ENCODE measurements at regions not wholly inside any gene's neighbourhood (a gene's known extent, or its start where the extent isn't known, plus 50 kb on each side); places are given as distances from the start of the nearest gene placed in this dataset.

- DNase-seq (ENCODE audit: low read depth) = no peak
Measured at GRCh38 chr11:105229761-105230160, 90.2 kb upstream of the CARD18 start.

- peak; percentile 68 for DNase-seq (ENCODE audit: low read depth)
Measured at GRCh38 chr11:105229257-105229656, 89.7 kb upstream of the CARD18 start.

DNA sequence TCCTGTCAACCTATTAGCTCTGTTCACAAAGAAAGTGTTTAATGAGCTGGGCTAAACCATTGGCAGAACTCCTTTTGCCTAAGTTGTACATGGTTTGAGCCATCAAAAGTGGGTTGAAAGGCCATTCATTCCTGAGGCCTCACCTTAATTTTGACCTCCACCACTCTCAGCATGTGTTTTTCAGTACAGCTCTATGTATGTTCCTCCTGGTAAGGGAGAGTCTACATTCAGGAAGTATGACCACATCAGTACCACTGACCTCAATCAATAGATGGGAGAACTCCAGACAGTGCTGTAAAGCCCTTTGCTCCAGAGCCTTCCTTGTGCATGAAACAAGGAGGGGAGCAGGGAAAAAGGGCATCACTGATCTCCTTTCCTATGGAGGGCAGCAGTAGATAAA, 87.8 kb upstream of the CARD18 start:
- no peak for DNase-seq (ENCODE audit: low read depth)

DNA sequence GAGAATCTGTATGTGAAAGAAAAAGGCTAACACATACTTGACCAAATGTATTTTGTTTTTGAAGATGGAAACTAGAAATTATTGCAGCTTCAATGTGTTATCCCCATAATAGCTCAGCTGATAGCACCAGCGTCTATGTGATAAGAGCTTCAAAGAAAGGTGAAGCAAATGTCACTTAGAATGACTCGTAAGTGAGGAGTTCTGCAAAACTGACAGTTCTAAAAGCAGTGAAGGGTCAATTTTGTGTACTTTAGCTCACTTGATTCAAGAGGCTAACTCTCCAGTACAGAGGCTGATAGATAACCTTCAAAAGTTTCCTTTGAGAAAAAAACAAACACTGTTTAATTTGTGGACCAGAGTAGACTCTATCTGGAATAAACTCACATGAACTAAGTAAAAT, 87.2 kb upstream of the CARD18 start:
- DNase-seq (ENCODE audit: low read depth) = no peak

- no peak for DNase-seq (ENCODE audit: low read depth)
Measured at GRCh38 chr11:105226091-105226490, 86.5 kb upstream of the CARD18 start.

DNA sequence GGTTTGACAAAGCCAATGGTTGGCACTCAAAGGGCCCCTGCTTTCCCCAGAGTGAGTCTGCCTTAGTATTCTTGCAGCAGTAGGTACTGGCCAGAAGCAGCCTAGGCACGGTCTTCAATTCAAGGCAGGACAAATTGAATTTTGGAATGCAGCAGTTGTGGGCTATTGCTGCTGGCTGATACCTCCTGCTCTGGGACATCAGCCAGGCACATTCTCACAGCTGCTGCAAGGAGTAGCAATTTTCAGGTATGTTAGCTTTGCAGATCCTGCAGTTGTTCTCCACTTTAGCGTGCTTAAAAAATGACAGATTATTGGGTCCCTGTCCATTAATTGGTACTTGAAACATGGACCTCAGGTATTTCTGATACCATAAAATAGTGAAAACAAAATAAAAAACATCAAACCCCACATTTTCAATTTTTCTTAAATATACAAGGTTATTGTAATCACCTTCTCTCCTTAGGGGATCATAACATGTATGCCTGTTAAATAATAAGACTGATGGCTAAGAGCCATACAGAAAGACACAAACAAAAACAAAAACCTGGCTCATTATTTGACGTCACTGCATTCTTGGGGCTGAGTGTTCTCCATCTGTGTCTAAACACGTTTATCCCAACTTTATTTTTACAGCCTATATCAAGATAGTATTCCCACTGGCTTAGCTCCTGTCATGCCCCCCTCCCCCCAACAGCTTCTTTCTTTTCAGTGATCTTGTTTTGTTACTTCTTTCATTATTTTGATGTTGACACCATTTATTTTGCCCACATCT, 85.1 kb upstream of the CARD18 start:
- no peak for DNase-seq (ENCODE audit: low read depth)

- DNase-seq (ENCODE audit: low read depth) = no peak
Measured at GRCh38 chr11:105220121-105220520, 80.6 kb upstream of the CARD18 start.

DNA sequence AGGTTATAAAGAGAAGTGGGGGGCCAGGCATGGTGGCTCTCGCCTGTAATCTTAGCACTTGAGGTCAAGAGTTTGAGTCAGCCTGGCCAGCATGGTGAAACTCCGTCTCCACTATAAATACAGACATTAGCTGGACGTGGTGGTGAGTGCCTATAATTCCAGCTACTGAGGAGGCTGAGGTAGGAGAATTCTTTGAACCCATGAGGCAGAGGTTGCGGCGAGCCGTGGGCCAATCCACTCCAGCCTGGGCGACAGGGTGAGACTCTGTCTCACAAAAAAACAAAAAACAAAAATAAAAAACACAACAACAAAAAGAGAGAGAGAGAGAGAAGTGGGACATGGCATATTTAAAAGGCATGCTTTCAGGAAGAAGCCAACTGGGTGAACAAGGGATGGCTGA, 80.1 kb upstream of the CARD18 start:
- no peak for DNase-seq (ENCODE audit: low read depth)

- DNase-seq (ENCODE audit: low read depth) = no peak
Measured at GRCh38 chr11:105219269-105219668, 79.7 kb upstream of the CARD18 start.

DNA sequence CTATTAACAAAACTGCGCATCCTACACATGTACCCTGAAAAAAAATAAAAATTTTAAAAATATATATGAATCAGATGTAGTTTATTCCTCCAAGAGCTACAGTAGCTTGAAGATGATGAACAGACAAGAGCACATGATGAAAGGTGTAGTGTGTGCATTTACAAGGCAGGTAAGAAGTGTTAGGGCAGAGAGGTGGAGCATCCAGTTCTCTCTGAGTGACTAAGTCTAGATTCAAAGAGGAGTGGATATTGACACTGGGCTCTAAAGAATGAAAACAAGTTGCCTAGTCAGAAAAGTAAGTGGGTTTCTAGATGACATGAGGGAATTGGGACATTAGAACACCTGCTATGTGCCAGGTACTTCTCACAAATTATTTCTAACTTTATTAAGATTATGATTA, 76.0 kb upstream of the CARD18 start:
- no peak for DNase-seq (ENCODE audit: low read depth)

DNA sequence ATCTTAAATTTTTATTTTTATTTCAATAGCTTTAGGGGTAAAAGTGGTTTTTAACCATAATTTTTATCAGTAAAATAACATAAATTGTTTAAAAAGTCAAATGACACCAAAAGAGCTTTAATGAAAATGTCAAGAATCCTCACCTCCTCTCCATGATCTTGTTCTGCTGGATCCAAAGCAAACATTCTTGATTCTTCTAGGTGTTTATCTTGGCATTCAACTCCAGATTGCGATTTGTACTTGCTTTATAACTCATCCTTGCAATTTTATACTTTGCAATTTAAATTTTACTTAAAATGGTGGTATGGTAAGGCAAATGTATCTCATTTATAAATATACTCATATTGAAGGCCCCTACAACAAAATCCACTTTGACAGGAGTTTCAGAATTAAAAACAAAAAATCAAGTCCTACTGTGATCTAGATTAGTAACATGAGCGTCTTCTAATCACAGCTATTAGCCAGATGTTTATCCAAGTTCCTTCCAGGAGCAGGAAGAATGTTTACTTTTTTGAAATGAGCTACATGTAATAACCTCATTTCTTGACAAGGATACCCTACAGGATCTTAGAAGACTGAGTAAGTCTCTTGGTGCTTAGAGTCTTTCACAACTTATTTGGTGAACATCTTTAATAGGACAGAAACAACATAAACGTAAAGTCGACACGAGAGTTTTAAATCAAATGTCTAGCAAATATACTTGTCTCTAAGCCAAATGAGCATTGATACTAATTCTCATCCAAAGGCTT, 72.4 kb upstream of the CARD18 start:
- DNase-seq (ENCODE audit: low read depth) = no peak

DNA sequence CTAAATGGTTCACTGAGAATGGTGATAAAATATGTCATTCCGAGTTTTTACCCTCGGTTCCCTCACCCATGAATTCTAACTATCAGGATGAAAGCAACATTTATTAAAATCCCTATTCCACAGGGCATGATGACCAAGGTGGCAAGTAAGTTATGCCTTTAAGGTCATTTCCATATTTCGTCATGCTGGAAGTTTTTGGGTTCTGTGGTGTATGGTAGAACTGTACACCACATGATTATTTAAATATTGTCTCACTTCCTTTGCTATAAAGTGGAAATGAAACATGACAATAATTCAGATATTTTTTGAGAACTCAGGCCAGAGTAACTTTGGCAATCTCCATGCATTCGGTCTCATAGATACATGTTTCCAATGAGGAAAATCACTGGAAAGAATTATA, 68.5 kb upstream of the CARD18 start:
- DNase-seq (ENCODE audit: low read depth) = no peak

- no peak for DNase-seq (ENCODE audit: low read depth)
Measured at GRCh38 chr11:105206633-105207032, 67.1 kb upstream of the CARD18 start.

DNA sequence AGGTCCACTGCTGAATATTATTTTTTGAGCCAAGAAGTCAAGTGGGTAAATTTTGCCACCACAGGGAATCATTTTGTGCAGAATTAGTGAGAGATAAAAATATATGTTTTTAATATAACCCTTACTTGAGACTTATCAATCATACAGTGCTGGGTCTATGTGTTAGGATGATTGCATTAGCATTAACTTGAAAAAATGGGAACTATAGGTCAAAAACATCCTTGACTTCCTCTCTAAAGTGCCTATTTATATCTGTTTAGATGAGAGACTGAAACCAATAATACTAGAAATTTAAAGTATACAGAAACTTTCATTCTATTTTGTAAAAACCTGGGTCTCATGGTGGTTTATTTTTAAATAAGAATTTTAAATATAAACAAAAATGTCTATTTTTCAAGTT, 65.1 kb upstream of the CARD18 start:
- no peak for DNase-seq (ENCODE audit: low read depth)

DNA sequence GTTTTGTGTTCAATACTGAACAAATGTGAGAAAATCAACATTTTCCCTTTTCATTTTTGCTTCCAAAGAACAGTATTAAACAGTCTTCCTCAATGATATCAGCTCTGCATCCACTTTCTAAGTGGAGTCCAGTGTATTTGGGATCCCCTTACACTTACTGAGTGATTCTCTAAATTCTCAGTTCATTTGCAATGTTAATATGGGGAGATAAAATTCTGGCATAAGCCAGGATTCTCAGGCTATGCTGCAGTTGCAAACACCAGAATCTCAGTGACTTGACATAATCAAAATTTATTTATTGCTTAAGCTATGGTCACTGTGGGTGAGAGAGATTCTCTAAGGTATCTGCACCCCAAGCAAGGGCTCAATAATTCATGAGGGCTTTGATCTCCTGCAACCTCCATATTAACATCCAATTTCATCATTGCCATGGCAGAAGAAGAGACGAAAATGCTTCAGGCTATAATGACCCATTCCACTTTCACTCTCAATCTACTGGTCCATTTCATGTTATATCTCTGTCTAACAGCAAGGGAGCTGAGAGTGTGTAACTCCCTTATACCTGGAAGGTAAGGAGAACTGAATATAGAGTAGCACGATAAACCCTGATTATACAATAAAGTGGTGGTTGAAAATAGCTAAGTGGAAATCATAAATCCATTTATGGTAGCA, 64.1 kb upstream of the CARD18 start:
- DNase-seq (ENCODE audit: low read depth) = no peak

- no peak for DNase-seq (ENCODE audit: low read depth)
Measured at GRCh38 chr11:105202844-105203548, 63.4 kb upstream of the CARD18 start.

- DNase-seq (ENCODE audit: low read depth) = no peak
Measured at GRCh38 chr11:105202422-105202821, 62.9 kb upstream of the CARD18 start.

GRCh38 chr11:105201166-105201565, 61.6 kb upstream of the CARD18 start:
- no peak for DNase-seq (ENCODE audit: low read depth)

DNA sequence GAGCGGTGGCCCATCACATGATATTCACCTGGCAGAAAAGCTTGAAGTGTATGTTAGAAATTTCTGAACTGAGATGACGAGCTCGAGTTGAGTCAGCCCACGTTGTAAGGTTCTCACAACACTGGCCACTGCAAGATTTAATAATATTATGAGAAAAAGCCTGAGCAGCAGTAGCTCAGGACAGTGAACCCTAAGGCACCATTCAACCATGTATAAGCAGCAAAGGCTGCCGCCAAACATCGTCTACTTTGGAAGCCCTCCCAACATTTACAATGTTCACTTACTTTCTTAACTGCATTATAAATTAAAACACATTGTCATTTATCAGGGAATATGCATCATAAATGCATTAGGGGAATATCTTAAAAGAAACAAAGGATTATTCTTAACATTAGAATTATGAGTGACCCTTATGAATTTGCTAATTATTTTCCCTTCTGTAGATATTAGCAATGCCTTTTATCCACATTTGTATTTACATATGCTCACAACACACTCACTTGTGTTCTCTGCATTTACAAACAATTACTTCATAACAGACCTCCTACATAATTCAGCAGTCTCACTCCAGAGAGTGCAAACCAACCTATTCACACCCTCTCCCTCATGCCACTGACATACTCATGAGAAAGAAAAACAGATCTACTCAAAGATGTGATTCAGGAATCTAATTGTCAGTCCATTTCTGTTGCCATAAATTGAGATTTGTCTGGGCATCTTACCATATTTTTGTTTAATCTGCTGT, 57.7 kb upstream of the CARD18 start:
- DNase-seq (ENCODE audit: low read depth) = no peak

GRCh38 chr11:105193260-105193659, 53.7 kb upstream of the CARD18 start:
- no peak for DNase-seq (ENCODE audit: low read depth)

- no peak for DNase-seq (ENCODE audit: low read depth)
Measured at GRCh38 chr11:105192115-105192514, 52.5 kb upstream of the CARD18 start.

- DNase-seq (ENCODE audit: low read depth) = no peak
Measured at GRCh38 chr11:105189581-105189980, 50.0 kb upstream of the CARD18 start.

All from stromal cell of bone marrow (primary cell).